H1 (cell line): ENCODE measurements at regions not wholly inside any gene's neighbourhood (a gene's known extent, or its start where the extent isn't known, plus 50 kb on each side); places are given as distances from the start of the nearest gene placed in this dataset.

ENCODE experiments used
- CHD7 ChIP-seq: fragments of 300-600 bp; sonication (generic); IDR thresholded peaks from 2 replicates; pipeline ENCODE4 v1.7.1; 2012; ENCODE audit warnings: low read length, moderate library complexity, mild to moderate bottlenecking, inconsistent platforms; ENCODE audit not compliant: insufficient replicate concordance
- CTCF ChIP-seq, 3 experiments: IDR thresholded peaks; 1 replicate in 2 of 3; 2 replicates in 1 of 3; pipeline versions ENCODE4 v1.5.1 to v1.6.1; 2011; ENCODE audit warnings: low read length in 3 of 3, mild to moderate bottlenecking in 3 of 3, inconsistent platforms in 2 of 3, low read depth in 1 of 3, moderate library complexity in 1 of 3; ENCODE audit not compliant: insufficient read depth in 1 of 3; ENCODE audit errors: control extremely low read depth in 1 of 3
- NANOG ChIP-seq: IDR thresholded peaks from 2 replicates; pipeline ENCODE4 v1.6.1; 2011; ENCODE audit warnings: low read length, low read depth, mild to moderate bottlenecking, inconsistent platforms; ENCODE audit not compliant: insufficient read depth, poor library complexity, severe bottlenecking
- RAD21 ChIP-seq, 2 experiments: IDR thresholded peaks in 1 of 2; conservative IDR thresholded peaks in 1 of 2; 2 replicates each; pipeline ENCODE4 v1.6.1; 2011; ENCODE audit warnings: low read depth in 2 of 2, low read length in 2 of 2, improper control_type of control experiment in 1 of 2, inconsistent platforms in 1 of 2, mild to moderate bottlenecking in 1 of 2, moderate library complexity in 1 of 2

GRCh38 chrX:33741807-33742206, 390.3 kb downstream of the FAM47A start (continued):
- TF ChIP-seq CHD7 (no peak), CTCF (IDR thresholded peaks at IDR 0.05; ENCODE audit: control extremely low read depth in 1 of 3, insufficient read depth in 1 of 3, low read depth in 1 of 3, low read length in 3 of 3) (peak in 1 of 3 experiments; percentile 14; a peak in 1 of 4 replicates), RAD21 (IDR thresholded peaks at IDR 0.05 in 1 of 2, conservative IDR thresholded peaks at IDR 0.05 in 1 of 2; ENCODE audit: low read depth in 2 of 2, low read length in 2 of 2) (peak in 1 of 2 experiments; percentile 17; a peak in 1 of 4 replicates), NANOG (no peak)
